Transverse colon (tissue), 4 donors: ENCODE measurements at regions not wholly inside any gene's neighbourhood (a gene's known extent, or its start where the extent isn't known, plus 50 kb on each side); places are given as distances from the start of the nearest gene placed in this dataset.

ENCODE experiments used
- EP300 ChIP-seq: sonication (generic); formaldehyde crosslinking; IDR thresholded peaks from one replicate; pipeline ENCODE4 v1.6.1; 2017; ENCODE audit warnings: antibody characterized with exemption, low read depth
- POLR2A ChIP-seq: fragments of 450-650 bp; IDR thresholded peaks from one replicate; pipeline ENCODE4 v1.6.1; 2016; ENCODE audit warnings: antibody characterized with exemption, mild to moderate bottlenecking, moderate library complexity
- POLR2AphosphoS5 ChIP-seq, 3 donors: sonication (generic); formaldehyde crosslinking; IDR thresholded peaks; one replicate each; pipeline ENCODE4 v1.6.1; 2016; ENCODE audit warnings: antibody characterized with exemption in 3 of 3
- TF ChIP-seq, protein P1 (sequence below), 5 experiments: fragments of 200-600 bp in 3 of 5; fragments of 450-650 bp in 2 of 5; sonication (generic) in 3 of 5; IDR thresholded peaks; 1 replicate in 2 of 5; 2 replicates in 3 of 5; pipeline ENCODE4 v1.5.1; 2016 to 2017; ENCODE audit warnings: antibody characterized with exemption in 5 of 5, inconsistent platforms in 3 of 5, mild to moderate bottlenecking in 2 of 5, moderate library complexity in 1 of 5

DNA sequence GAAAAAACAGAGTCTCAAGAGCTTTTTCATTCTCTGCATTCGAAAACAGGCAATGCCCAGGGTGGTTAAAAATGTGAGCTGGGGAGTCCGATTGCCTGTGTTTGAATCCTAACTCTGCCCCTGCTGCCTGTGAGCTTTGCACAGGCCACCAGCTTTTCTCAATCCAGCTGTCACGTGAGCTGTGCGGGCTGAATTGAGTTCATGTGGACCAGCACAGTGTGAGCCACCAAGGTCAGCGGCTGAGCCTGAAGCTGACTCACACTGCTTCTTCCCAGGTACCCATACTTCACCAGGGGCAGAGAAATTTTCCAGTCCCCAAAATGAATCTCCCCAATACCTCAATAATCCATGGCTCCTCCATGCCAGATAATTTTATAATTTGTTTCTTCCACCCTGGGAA lies 64.4 kb upstream of the SLCO3A1 start:
- TF ChIP-seq POLR2A (no peak), POLR2AphosphoS5 (IDR thresholded peaks at IDR 0.05) (no peak), EP300 (no peak)
- TF ChIP-seq, protein P1, sequence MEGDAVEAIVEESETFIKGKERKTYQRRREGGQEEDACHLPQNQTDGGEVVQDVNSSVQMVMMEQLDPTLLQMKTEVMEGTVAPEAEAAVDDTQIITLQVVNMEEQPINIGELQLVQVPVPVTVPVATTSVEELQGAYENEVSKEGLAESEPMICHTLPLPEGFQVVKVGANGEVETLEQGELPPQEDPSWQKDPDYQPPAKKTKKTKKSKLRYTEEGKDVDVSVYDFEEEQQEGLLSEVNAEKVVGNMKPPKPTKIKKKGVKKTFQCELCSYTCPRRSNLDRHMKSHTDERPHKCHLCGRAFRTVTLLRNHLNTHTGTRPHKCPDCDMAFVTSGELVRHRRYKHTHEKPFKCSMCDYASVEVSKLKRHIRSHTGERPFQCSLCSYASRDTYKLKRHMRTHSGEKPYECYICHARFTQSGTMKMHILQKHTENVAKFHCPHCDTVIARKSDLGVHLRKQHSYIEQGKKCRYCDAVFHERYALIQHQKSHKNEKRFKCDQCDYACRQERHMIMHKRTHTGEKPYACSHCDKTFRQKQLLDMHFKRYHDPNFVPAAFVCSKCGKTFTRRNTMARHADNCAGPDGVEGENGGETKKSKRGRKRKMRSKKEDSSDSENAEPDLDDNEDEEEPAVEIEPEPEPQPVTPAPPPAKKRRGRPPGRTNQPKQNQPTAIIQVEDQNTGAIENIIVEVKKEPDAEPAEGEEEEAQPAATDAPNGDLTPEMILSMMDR (IDR thresholded peaks at IDR 0.05), result no peak
